PC-3 (cell line): ENCODE measurements at regions not wholly inside any gene's neighbourhood (a gene's known extent, or its start where the extent isn't known, plus 50 kb on each side); places are given as distances from the start of the nearest gene placed in this dataset.

Source experiments
- EZH2 ChIP-seq: fragments of 300-600 bp; sonication (generic); IDR thresholded peaks from one replicate; pipeline ENCODE4 v1.6.1; 2017; ENCODE audit warnings: antibody characterized with exemption, mild to moderate bottlenecking, low read length; ENCODE audit not compliant: unreplicated experiment
- TF ChIP-seq, protein P1 (sequence below): fragments of 300-600 bp; sonication (generic); conservative IDR thresholded peaks from 2 replicates; pipeline ENCODE4 v1.5.1; 2017; ENCODE audit warnings: antibody characterized with exemption, low read depth, mild to moderate bottlenecking, low read length

DNA sequence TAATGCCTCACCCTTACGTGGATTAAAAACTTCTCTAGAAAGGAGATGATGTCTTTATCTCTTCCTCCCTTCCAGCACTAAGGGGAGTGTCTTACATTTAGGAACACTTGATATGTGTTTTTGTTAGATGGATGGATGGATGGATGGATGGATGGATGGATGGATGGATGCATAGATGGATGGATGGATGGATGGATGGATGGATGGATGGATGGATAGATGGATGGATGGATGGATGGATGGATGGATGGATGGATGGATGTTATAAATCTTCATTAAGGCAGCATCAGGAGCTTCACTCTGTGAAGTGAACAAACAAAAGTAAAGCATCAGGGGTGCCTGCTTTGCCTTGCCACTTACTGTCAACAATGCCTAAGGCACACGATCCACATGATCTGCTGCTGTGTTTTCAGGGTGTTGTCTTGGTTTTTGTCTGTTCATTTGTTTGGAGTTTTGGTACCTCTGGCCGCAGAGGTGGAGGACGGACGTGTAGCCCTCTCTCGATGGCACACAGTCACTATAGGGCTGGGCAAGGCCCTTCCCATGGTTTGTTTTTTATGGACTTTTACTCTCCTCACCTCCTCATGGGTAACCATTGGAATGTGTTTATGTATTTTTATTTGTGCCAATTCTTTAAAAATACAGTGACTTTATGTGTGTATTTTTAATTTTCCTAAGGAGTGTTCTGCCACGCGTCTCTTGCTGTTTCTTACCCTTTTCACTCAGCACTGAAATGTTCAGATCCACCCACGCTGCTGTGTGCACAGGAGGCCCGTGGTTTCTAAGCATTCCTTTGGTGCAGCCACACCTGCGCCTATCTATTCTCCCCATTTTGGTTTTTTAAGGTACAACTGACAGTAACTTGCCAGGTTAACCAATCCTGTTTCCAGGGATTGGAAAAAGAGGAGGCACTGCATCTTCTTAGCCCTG, 91.8 kb upstream of the ENPP6 start:
- TF ChIP-seq, protein P1, sequence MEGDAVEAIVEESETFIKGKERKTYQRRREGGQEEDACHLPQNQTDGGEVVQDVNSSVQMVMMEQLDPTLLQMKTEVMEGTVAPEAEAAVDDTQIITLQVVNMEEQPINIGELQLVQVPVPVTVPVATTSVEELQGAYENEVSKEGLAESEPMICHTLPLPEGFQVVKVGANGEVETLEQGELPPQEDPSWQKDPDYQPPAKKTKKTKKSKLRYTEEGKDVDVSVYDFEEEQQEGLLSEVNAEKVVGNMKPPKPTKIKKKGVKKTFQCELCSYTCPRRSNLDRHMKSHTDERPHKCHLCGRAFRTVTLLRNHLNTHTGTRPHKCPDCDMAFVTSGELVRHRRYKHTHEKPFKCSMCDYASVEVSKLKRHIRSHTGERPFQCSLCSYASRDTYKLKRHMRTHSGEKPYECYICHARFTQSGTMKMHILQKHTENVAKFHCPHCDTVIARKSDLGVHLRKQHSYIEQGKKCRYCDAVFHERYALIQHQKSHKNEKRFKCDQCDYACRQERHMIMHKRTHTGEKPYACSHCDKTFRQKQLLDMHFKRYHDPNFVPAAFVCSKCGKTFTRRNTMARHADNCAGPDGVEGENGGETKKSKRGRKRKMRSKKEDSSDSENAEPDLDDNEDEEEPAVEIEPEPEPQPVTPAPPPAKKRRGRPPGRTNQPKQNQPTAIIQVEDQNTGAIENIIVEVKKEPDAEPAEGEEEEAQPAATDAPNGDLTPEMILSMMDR = no peak
- no peak for TF ChIP-seq EZH2
